Neural cell (in vitro differentiated cells): ENCODE measurements at regions not wholly inside any gene's neighbourhood (a gene's known extent, or its start where the extent isn't known, plus 50 kb on each side); places are given as distances from the start of the nearest gene placed in this dataset.

Experiments
- H2AFZ ChIP-seq: fragments of 200-600, 300-800 bp; sonication (generic), shearing (Covaris generic); 2 replicates; pipeline ENCODE4 v1.6.0; 2014; ENCODE audit warnings: low read depth, mild to moderate bottlenecking, antibody characterized with exemption, low read length, moderate library complexity
- H3F3A ChIP-seq: fragments of 200-600 bp; shearing (Covaris generic); 2 replicates; pipeline ENCODE4 v1.6.1; 2016; ENCODE audit warnings: mild to moderate bottlenecking, moderate library complexity, mixed read lengths, antibody characterized with exemption, low read length; ENCODE audit not compliant: insufficient read depth, poor library complexity, severe bottlenecking
- H3K27ac ChIP-seq: fragments of 200-600, 300-800 bp; sonication (generic), shearing (Covaris generic); 2 replicates; pipeline ENCODE4 v1.5.1; 2014; ENCODE audit warnings: mild to moderate bottlenecking, low read length, moderate library complexity
- H3K27me3 ChIP-seq: fragments of 300-800, 200-600 bp; sonication (generic), shearing (Covaris generic); 2 replicates; pipeline ENCODE4 v1.6.0; 2014; ENCODE audit warnings: mild to moderate bottlenecking, low read depth, low read length, moderate library complexity; ENCODE audit not compliant: insufficient read depth
- H3K36me3 ChIP-seq: fragments of 300-800, 200-600 bp; sonication (generic), shearing (Covaris generic); 2 replicates; pipeline ENCODE4 v1.5.1; 2014; ENCODE audit warnings: mild to moderate bottlenecking, antibody characterized with exemption, low read length, moderate library complexity; ENCODE audit not compliant: insufficient read depth
- H3K4me2 ChIP-seq: fragments of 300-800, 200-600 bp; sonication (generic), shearing (Covaris generic); 2 replicates; pipeline ENCODE4 v1.6.0; 2014; ENCODE audit warnings: mild to moderate bottlenecking, low read length
- H3K4me3 ChIP-seq: fragments of 300-800, 200-600 bp; sonication (generic), shearing (Covaris generic); 2 replicates; pipeline ENCODE4 v1.5.1; 2014; ENCODE audit warnings: mild to moderate bottlenecking, low read length, moderate library complexity
- H3K79me2 ChIP-seq: fragments of 200-600 bp; shearing (Covaris generic); replicated peaks from 2 replicates; pipeline ENCODE4 v1.6.0; 2014; ENCODE audit warnings: mild to moderate bottlenecking, low read length, moderate library complexity; ENCODE audit not compliant: insufficient read depth
- H3K9ac ChIP-seq: fragments of 300-800, 200-600 bp; sonication (generic), shearing (Covaris generic); 2 replicates; pipeline ENCODE4 v1.6.1; 2016; ENCODE audit warnings: mild to moderate bottlenecking, low read length, mixed read lengths
- H3K9me2 ChIP-seq: fragments of 200-600 bp; shearing (Covaris generic); 2 replicates; pipeline ENCODE4 v1.6.1; 2016; ENCODE audit warnings: mild to moderate bottlenecking, low read length, mixed read lengths; ENCODE audit not compliant: insufficient read depth
- H3K9me3 ChIP-seq: fragments of 200-600, 300-800 bp; sonication (generic), shearing (Covaris generic); 2 replicates; pipeline ENCODE4 v1.6.1; 2016; ENCODE audit warnings: mild to moderate bottlenecking, mixed run types, low read length, moderate library complexity, mixed read lengths
- H4K20me1 ChIP-seq: fragments of 200-600 bp; shearing (Covaris generic); 2 replicates; pipeline ENCODE4 v1.6.1; 2016; ENCODE audit warnings: mild to moderate bottlenecking, mixed run types; ENCODE audit not compliant: insufficient read depth
- CTCF ChIP-seq: fragments of 450-650 bp; IDR thresholded peaks from 2 replicates; pipeline ENCODE4 v1.5.1; 2014; ENCODE audit warnings: antibody characterized with exemption, mild to moderate bottlenecking, moderate library complexity; ENCODE audit not compliant: poor library complexity, severe bottlenecking
- EP300 ChIP-seq: fragments of 450-650 bp; conservative IDR thresholded peaks from 2 replicates; pipeline ENCODE4 v1.6.1; 2014; ENCODE audit warnings: antibody characterized with exemption, mild to moderate bottlenecking, moderate library complexity; ENCODE audit not compliant: poor library complexity, severe bottlenecking
- EZH2 ChIP-seq: fragments of 200-600, 300-800 bp; shearing (Covaris generic), sonication (generic); IDR thresholded peaks from 2 replicates; pipeline ENCODE4 v1.6.1; 2014; ENCODE audit warnings: antibody characterized with exemption, low read length, borderline replicate concordance, mild to moderate bottlenecking; ENCODE audit not compliant: insufficient read depth, poor library complexity, severe bottlenecking
- MXI1 ChIP-seq: fragments of 450-650 bp; conservative IDR thresholded peaks from 2 replicates; pipeline ENCODE4 v1.6.1; 2014; ENCODE audit warnings: antibody characterized with exemption, mild to moderate bottlenecking; ENCODE audit not compliant: poor library complexity, severe bottlenecking
- POLR2AphosphoS5 ChIP-seq: IDR thresholded peaks from 2 replicates; pipeline ENCODE4 v1.6.1; 2012
- RAD21 ChIP-seq: fragments of 450-650 bp; conservative IDR thresholded peaks from 2 replicates; pipeline ENCODE4 v1.6.1; 2014; ENCODE audit warnings: antibody characterized with exemption, mild to moderate bottlenecking, moderate library complexity
- REST ChIP-seq: IDR thresholded peaks from 2 replicates; pipeline ENCODE4 v1.6.1; 2012; ENCODE audit warnings: borderline replicate concordance
- SMC3 ChIP-seq: fragments of 450-650 bp; conservative IDR thresholded peaks from 2 replicates; pipeline ENCODE4 v1.6.1; 2014; ENCODE audit warnings: antibody characterized with exemption, mild to moderate bottlenecking, moderate library complexity; ENCODE audit not compliant: poor library complexity
- TAF1 ChIP-seq: IDR thresholded peaks from 2 replicates; pipeline ENCODE4 v1.6.1; 2012; ENCODE audit warnings: low read depth

- no peak overlapping the region for H3K4me2 ChIP-seq
- H3K9me3 ChIP-seq, result no peaks in the 10 kb centered on the region
- H3K9ac ChIP-seq, result no peak overlapping the region
- no peak overlapping the region for H3K4me3 ChIP-seq
- TF ChIP-seq EZH2 (no peak), POLR2AphosphoS5 (no peak), CTCF (no peak), RAD21 (no peak), EP300 (no peak), SMC3 (no peak), REST (no peak), TAF1 (no peak), MXI1 (no peak)
- no peaks in the 10 kb centered on the region for H3F3A ChIP-seq
- H3K79me2 ChIP-seq, result no peaks in the 10 kb centered on the region
- no peak overlapping the region for H2AFZ ChIP-seq
- no peaks in the 10 kb centered on the region for H3K36me3 ChIP-seq
- no peak overlapping the region for H3K27ac ChIP-seq
- no peaks in the 10 kb centered on the region for H3K9me2 ChIP-seq
- no peaks in the 10 kb centered on the region for H4K20me1 ChIP-seq
- H3K27me3 ChIP-seq, result no peaks in the 10 kb centered on the region
Observed at GRCh38 chr13:103931885-103932284, 865.7 kb upstream of the SLC10A2 start.

- H3F3A ChIP-seq, result no peaks in the 10 kb centered on the region
- TF ChIP-seq EZH2 (no peak), CTCF (no peak), EP300 (no peak), POLR2AphosphoS5 (no peak), REST (no peak), MXI1 (no peak), RAD21 (no peak), TAF1 (no peak), SMC3 (no peak)
- H3K79me2 ChIP-seq, result no peaks in the 10 kb centered on the region
- H3K36me3 ChIP-seq, result no peaks in the 10 kb centered on the region
- H3K9me2 ChIP-seq, result no peaks in the 10 kb centered on the region
- H3K9me3 ChIP-seq, result no peaks in the 10 kb centered on the region
- H3K27ac ChIP-seq, result no peak overlapping the region
- no peak overlapping the region for H2AFZ ChIP-seq
- H3K27me3 ChIP-seq, result no peaks in the 10 kb centered on the region
- no peak overlapping the region for H3K9ac ChIP-seq
- H3K4me3 ChIP-seq, result no peak overlapping the region
- H4K20me1 ChIP-seq, result no peaks in the 10 kb centered on the region
- no peak overlapping the region for H3K4me2 ChIP-seq
Observed at GRCh38 chr13:103931331-103931845, 865.2 kb upstream of the SLC10A2 start.
